Endothelial cell (in vitro differentiated cells): ENCODE measurements at regions not wholly inside any gene's neighbourhood (a gene's known extent, or its start where the extent isn't known, plus 50 kb on each side); places are given as distances from the start of the nearest gene placed in this dataset.

ENCODE experiments used
- DNase-seq: peaks from one replicate; pipeline ENCODE4 v3.0.0; 2021; ENCODE audit warnings: low spot score
- H3K27ac Mint-ChIP-seq: one replicate; pipeline ENCODE4 v1.8.0; 2021; ENCODE audit warnings: mixed read lengths, inconsistent platforms; ENCODE audit not compliant: unreplicated experiment
- H3K27me3 Mint-ChIP-seq: one replicate; pipeline ENCODE4 v1.8.0; 2021; ENCODE audit warnings: mild to moderate bottlenecking, moderate library complexity, mixed read lengths, inconsistent platforms; ENCODE audit not compliant: unreplicated experiment
- H3K36me3 Mint-ChIP-seq: one replicate; pipeline ENCODE4 v1.8.0; 2021; ENCODE audit warnings: mild to moderate bottlenecking, low read depth, mixed read lengths, inconsistent platforms; ENCODE audit not compliant: unreplicated experiment
- H3K4me1 Mint-ChIP-seq: one replicate; pipeline ENCODE4 v1.8.0; 2021; ENCODE audit warnings: mild to moderate bottlenecking, mixed read lengths, inconsistent platforms; ENCODE audit not compliant: unreplicated experiment
- H3K4me3 Mint-ChIP-seq: one replicate; pipeline ENCODE4 v1.8.0; 2021; ENCODE audit warnings: mild to moderate bottlenecking, mixed read lengths, inconsistent platforms; ENCODE audit not compliant: unreplicated experiment
- H3K9me3 Mint-ChIP-seq: one replicate; pipeline ENCODE4 v1.8.0; 2021; ENCODE audit warnings: mixed read lengths, inconsistent platforms; ENCODE audit not compliant: unreplicated experiment
- CTCF ChIP-seq: fragments of 200-600 bp; sonication (generic); IDR thresholded peaks from one replicate; pipeline ENCODE4 v1.5.0; 2021; ENCODE audit warnings: antibody characterized with exemption; ENCODE audit not compliant: unreplicated experiment

GRCh38 chr14:101235335-101236103 lies 325.8 kb upstream of the DIO3 start:
- Mint-ChIP-seq H3K9me3 (no peaks in the 10 kb centered on the region), H3K27me3 (peaks cover 7% of the 10 kb centered on the region), H3K4me1 (peaks cover 8% of the 10 kb centered on the region), H3K27ac (no peak overlapping the region), H3K36me3 (no peaks in the 10 kb centered on the region), H3K4me3 (no peak overlapping the region)
- TF ChIP-seq CTCF, result peak; percentile 67
- DNase-seq, result peak; percentile 88

GRCh38 chr14:101236496-101237251 lies 324.6 kb upstream of the DIO3 start:
- no peak for DNase-seq
- peaks cover 7% of the 10 kb centered on the region for H3K27me3 Mint-ChIP-seq

GRCh38 chr14:101237252-101237616 lies 324.1 kb upstream of the DIO3 start:
- DNase-seq, result no peak
- Mint-ChIP-seq H3K27me3 (peaks cover 7% of the 10 kb centered on the region), H3K9me3 (no peaks in the 10 kb centered on the region), H3K4me3 (no peak overlapping the region), H3K27ac (no peak overlapping the region), H3K4me1 (peaks cover 8% of the 10 kb centered on the region), H3K36me3 (peaks cover 4% of the 10 kb centered on the region)
- TF ChIP-seq CTCF, result no peak

More at GRCh38 chr14:101236496-101237251, 324.6 kb upstream of the DIO3 start:
- no peak for TF ChIP-seq CTCF
- Mint-ChIP-seq H3K4me1 (peaks cover 8% of the 10 kb centered on the region), H3K4me3 (peak overlapping the region; percentile 31), H3K27ac (no peak overlapping the region), H3K9me3 (no peaks in the 10 kb centered on the region), H3K36me3 (peaks cover 4% of the 10 kb centered on the region)

GRCh38 chr14:101239065-101239464 lies 322.2 kb upstream of the DIO3 start:
- no peak overlapping the region for H3K27ac Mint-ChIP-seq
- peaks cover 5% of the 10 kb centered on the region for H3K27me3 Mint-ChIP-seq
- no peak for DNase-seq
- no peaks in the 10 kb centered on the region for H3K9me3 Mint-ChIP-seq
- peaks cover 8% of the 10 kb centered on the region for H3K4me1 Mint-ChIP-seq
- no peak overlapping the region for H3K4me3 Mint-ChIP-seq
- H3K36me3 Mint-ChIP-seq, result peaks cover 4% of the 10 kb centered on the region
- TF ChIP-seq CTCF, result no peak

GRCh38 chr14:101241147-101241546 lies 320.1 kb upstream of the DIO3 start:
- no peak overlapping the region for H3K27ac Mint-ChIP-seq
- no peak for TF ChIP-seq CTCF
- no peak overlapping the region for H3K4me3 Mint-ChIP-seq
- no peak for DNase-seq
- H3K27me3 Mint-ChIP-seq, result no peaks in the 10 kb centered on the region
- H3K4me1 Mint-ChIP-seq, result no peaks in the 10 kb centered on the region
- peaks cover 4% of the 10 kb centered on the region for H3K36me3 Mint-ChIP-seq
- H3K9me3 Mint-ChIP-seq, result no peaks in the 10 kb centered on the region
